CD4-positive, alpha-beta T cell treated with Interleukin-10 for 1 hour (primary cell): ENCODE measurements at regions not wholly inside any gene's neighbourhood (a gene's known extent, or its start where the extent isn't known, plus 50 kb on each side); places are given as distances from the start of the nearest gene placed in this dataset.

Experiments
- DNase-seq: peaks from one replicate; pipeline ENCODE4 v3.0.0-alpha.2; 2020

DNA sequence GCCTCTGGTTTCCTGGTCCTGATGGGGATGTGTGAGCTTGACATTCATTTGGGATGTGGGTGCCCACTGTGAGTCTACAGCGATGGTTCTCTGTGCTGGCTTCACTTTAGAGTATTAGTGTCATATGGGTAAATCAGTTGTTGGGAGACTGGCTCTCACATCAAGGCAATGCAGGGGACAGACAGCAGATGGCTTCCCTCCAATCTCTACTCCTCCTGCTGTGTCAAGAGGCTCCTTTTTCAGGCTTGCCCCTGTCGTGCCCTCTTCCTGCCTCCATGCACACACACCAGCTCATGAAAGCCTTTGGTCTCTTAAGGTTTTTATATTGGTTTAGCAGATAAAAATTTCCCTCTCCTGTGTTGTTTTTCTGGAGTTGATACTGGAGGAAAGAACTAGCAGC lies 315.6 kb downstream of the RDH14 start:
- no peak for DNase-seq

DNA sequence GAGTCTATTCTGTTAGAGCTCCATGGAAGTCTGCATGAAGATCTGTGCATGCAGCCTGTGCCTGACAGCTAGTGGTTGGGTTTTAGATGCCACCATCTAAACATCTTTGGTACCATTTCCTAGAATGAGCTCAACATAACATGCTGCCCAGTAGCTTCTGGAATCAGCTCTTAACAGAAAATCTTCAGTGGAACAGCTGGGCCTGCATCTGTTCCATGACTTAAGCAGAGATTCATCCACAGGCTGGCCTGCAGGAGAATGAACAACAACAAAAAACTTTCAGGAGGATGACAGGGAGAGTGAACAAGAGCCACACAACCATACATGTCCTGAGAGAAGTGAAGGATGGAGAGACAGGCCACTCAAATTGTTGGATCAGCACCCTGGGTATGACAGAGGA lies 316.6 kb downstream of the RDH14 start:
- no peak for DNase-seq

DNA sequence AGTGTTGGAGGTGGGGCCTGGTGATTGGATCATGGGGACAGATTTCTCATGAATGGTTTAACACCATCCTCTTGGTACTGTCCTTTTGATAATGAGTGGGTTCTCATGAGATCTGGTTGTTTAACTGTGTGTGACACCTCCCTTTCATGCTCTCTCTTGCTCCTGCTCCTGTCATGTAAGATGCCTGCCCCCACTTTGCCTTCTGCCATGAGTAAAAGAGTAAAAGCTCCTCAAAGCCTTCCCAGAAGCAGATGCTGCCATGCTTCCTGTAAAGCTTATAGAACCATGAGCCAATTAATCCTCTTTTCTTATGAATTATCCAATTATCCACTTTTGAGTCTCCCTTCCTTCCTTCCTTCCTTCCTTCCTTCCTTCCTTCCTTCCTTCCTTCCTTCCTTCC lies 317.7 kb downstream of the RDH14 start:
- no peak for DNase-seq

DNA sequence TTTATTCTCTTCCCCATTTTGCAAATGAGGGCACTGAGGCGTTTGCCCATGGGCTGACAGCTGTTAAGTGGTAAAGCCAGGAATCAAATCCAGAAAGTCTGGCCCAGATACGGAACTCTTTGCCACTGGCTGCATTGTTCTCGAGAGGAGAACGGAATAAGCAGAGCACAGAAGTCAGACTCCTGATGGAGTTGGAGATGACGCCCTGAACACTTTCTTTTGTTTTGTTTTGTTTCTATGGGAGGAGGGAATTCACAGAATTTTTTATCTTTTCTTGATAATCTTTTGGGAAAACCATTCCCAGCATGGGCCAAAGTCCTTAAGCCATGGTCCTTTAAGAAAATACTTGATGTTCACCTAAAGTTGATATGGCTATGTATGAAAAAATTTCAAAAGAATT lies 322.2 kb downstream of the RDH14 start:
- DNase-seq, result no peak

DNA sequence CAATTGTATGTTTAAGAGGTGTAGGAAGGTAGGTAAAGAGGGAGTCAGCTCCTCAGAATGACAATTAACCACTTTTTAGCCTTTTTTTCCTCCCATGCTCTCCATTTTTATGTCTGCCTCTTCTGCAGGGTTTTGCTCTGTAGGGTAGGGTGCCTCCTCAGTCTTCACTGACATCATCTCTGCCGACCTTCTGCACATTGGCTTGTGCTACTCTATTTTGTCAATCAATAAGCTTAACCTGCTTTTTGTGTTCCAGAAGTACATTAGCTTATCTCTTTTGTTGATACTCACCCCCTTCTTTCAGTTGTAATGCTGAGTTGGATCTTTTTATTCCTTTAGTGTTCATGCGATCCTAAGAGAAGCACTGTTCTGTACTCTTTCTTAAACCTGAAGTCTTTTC lies 323.2 kb downstream of the RDH14 start:
- no peak for DNase-seq

DNA sequence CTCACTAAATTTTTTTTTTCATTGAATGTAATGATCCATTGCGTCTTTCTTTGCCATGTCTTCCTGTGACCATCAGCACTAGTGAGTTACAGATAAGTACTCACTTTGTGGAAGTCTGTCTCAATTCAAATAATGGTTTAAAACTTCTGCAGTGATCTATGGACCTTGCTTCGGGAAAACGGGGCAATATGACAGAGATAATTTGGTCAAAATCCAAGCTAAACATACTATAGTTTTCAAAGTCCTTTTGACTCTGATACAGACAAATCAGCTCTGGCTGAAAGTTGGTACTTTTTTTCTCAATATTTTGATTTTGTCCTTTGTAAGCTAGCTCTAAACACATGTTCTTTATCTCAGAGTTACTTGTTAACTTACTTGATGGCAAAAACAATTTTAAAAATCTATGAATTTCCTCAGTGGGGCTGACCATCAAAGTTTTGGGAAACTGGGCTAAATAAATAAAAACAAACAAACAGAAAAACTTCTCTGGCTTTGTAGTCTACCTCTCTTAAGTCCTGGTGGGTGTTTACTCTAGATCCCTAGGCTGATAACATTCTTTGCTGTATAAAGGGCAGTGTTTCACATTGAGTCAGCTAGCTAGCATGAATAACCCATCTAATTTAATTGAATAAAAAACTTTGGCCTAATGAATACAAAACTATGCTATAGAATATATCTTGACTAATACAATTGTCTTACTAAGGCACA lies 327.6 kb downstream of the RDH14 start:
- DNase-seq, result no peak

DNA sequence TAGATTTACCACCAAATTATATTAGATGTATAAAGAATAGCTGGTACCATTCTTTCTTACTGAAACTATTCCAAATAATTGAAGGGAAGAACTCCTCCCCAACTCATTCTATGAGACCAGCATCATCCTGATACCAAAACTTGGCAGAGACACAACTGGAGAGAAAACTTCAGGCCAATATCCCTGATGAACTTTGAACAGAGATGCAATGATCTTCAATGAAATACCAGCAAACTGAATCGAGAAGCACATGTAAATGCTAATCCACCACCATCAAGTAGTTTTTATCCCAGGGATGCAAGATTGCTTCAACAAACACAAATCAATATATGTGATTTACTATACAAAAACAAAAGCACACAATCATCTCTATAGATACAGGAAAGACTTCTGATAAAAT lies 329.8 kb downstream of the RDH14 start:
- DNase-seq, result no peak

DNA sequence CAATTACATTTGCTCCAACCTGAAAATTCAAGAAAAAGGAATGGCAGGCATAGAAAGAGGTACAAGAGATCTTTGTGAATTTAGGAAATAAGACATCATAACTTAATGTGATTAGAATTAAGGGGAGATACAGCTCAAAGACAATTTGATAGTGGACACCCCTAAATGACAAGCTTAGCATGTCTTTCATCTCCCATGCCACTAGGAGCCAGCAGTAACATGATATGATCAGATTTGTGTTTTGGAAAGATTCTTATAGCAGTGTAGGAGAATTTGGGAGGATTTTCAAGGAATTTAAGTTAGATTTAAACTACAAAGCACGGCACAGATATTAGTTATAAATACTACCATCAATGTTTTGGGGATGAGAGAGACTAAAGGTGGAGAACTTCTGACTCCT lies 340.8 kb downstream of the RDH14 start:
- no peak for DNase-seq

DNA sequence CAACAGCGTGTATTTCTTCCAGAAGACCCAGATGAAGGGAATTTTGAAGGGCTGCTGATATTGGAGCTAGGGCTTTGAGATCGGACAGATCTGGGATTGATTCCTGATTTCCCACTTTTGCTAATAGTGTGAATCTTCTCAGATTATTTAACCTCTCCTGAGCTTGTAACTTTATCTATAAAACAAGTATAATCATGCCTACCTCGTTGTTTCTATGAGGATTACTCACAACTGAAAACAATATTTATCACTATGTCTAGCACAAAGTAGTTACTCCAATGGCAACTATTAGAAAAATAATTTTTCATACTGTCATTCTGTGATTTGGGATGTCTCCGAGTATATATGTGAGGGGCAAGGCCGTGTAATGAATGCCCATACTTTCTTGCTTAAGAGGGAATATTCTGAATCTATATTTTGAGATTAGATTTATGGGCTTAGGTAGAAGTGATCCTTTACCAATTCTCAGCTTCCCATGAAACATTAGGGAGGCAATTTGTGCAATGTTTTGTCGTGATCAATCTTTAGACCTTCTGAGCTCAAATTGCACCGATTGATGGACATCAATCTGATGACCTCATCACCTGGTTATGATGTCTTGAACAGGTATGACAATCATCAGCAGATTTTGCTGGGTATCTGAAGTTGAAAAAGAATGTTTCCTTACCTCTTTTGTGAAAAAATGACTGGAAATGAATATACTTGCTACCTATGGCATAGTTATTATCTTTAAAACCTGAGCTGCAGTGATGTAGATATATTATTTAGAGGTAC lies 339.9 kb downstream of the KCNS3 start:
- DNase-seq, result no peak

DNA sequence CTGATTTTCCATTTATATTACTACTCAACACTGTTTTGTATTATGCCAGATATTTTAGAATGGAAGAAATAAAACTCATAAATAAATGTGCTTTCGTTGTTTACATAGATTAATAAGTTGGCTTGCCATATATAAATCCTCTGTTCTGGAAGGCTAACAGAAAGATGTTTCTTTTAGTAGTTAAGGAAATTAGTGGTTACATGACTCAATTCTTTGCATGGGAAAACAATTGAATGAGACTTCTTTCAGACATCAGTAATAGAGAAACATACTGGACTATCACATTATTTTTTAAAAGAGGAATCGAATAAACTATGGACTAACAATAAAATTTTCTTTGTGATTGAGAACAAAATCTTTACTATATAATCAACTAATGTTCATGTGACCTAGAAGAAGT lies 336.5 kb downstream of the KCNS3 start:
- DNase-seq, result no peak

DNA sequence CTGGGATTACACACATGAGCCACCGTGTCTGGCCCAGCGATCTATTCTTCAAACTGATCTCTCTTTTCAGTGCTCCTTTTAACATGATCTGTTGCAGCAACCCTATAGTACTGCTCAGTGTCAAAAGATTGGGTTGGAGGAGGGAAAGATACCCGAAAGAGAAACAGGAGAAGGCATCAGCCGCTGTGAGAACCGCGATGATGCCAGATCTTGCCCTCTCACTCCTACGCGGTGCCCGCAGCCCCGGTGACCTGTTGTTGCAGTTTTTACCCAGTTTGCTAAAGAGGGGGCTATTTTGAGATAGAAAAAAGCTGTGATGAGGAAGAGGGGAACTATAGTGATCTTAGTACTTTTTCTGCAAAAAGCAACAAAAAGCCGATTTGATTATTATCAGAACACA lies 335.5 kb downstream of the KCNS3 start:
- DNase-seq, result no peak

DNA sequence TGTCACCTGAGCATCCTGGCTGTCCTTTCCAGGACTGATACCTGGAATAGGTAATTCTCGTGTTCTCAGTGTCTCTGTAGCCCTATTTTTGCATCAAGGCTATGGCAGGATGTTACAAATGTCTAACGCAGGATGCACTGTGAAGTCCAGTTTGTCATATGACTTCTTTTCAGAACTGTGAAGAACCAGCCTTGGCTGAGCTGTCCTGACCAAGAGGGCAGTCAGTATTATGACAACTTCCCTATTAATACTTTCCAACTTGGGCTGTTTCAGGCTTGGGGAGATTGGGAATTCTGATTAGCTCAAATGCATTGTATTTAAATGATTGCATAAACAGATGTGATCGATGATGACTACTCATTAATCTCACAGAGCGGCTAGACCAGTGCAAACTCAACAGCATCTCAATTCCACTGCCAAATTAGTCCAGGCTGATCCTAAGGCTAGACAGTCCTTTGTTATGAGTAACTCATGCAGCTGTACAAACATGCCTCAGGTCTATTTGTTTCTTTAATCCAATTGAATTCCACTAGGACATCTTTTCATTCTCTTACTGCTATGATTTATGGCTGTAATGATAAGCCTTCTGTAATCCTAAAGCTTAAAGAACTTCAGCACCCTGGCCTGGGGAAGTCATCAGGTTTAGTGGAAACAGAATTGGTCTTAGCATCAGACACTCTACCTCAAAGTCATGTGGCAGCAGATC lies 331.6 kb downstream of the KCNS3 start:
- DNase-seq, result no peak

DNA sequence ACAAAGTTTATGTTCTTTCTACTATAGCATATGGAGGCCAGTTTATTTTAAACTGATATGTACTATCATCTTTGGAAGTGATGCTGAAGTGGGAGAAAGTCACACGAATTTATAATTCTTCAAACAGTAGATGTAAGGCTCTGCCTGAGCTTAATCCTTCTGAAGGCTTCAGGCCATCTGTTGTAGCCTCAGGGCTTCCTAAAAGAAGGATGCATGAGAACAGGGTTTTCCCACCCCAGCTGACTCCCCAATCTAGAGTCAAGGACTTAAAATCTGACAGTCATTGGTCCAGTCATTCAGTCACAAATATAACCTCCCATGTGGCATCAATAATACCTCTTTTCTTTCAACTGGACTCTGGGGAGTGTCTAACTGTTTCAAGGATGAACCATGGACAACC lies 330.5 kb downstream of the KCNS3 start:
- DNase-seq, result no peak

DNA sequence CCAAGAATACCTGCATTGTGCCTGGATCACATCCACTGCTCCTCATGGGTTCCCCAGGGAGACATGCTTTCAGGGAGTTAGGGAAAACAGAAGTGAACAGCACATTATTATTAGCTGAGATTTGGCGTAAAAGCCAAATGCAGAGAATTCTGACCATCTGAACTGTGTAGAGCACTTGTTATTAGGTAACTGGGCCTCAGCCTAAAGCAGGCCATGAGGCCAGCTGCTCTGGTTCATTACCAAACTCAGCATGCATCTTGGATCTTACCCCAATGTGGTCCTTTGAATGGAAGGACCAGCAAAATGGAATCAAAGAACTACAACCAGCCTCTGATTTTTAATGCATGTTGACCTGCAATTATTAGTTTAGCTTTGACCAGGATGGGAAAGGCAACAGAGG lies 322.3 kb downstream of the KCNS3 start:
- DNase-seq, result no peak

DNA sequence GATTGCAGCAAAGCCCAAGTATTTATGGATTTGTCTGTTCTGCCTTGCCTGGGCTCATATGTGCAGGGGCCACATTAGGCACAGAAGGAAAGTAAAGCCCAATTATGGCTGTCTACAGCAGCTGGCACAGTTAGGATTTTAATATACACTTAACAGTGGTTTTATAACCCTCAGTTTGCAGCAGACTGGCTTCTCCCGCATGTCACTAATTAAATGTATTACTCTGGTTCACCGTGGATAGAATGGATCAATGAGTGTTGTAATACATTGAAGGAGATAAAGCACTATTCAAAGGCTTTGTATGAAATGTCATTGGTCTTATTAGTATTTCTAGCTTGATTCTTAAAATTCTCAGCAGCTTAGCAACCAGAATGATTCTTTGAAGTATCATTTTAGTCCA lies 320.2 kb downstream of the KCNS3 start:
- DNase-seq, result no peak

DNA sequence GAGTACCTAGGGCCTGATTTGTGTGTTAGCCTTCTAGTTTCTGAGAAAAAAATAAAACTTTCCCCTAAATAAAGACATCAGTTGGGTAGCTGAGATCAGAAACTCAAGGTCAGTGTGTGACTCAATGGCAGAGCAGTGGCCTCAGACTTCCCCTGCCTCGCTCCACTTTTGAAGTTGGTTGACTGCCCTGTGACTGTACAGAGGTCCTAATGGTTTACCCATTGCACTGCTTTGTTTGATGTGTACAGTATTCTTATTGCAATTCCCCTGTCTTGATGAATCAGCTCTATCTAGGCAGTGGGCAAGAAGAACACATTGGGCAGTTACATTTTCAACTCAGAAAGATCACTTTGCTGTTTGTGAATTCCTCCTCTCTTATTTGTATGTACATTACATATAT lies 315.7 kb downstream of the KCNS3 start:
- DNase-seq, result no peak

DNA sequence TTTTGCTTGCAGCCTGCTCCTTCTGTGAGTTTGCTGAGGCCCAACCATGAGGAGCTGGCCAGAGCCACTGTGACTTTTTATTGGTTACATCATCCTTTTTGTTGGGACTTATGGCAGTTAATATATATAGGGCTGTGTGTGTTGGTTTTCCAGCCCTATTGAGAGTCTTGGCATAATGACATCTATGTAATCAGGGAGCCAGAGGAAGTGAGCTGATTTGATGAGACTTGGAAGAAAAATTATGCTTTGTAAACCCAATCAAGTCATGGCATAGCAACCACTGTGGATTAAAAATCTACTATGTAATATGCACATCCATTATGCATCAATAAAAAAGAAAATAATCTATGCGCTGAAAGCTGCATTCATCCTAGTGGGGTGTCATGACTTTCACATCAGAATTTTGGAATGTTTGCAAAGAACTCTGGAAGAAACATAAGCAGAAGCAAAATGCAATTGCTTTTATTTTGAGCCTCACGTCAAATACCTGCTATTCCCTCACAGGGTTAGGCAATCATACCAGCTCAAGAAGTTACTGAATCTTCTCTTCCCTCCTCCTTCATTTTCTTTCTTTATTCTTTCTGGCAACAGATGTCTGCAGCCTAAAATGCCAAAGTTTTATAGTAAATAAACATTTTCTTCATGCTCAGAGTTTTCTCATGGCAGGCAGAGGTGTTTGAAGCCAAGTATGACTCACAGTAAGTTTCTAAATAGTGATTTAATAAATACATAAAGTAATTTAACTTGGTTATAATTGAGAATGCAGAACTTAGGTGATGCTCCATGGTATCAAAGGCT lies 308.5 kb downstream of the KCNS3 start:
- DNase-seq, result no peak

DNA sequence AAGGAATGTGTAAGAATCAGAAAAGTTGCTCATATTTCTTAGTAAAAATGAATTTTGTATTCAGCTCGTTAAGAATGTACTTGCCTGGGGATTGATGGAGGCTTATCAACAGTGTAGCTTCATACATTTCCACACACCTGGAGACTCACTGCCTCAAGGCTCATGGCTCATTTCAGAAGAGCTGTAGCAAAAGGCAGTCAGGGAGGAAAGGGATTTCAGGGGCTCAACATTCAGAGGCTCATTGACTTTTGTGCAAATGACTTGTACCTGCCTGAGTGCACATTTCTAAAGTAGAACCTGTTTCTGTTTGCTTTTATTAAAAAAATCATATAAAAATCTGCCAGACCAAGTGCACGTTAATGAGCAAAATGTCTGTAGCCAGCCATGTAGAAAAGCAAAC lies 304.4 kb downstream of the KCNS3 start:
- DNase-seq, result no peak

DNA sequence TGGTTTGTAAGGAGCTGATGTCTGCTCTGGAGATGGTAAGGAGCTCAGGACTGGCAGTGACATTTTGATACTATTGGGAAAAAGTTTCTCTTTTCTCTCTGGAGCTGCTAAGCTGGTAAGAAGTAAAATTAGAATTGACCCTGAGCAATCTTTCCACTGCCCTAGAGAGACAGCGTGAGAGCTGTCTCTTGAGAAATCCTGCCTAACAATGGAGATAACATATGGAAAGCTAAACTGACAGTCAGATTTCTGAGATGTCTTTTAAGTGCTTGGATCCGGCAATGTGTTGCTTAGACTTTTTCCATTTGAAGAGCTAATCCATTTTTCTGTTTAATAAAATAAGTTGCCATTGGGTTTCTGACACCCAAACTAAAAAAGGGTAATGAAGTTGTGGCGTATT lies 302.4 kb downstream of the KCNS3 start:
- no peak for DNase-seq

DNA sequence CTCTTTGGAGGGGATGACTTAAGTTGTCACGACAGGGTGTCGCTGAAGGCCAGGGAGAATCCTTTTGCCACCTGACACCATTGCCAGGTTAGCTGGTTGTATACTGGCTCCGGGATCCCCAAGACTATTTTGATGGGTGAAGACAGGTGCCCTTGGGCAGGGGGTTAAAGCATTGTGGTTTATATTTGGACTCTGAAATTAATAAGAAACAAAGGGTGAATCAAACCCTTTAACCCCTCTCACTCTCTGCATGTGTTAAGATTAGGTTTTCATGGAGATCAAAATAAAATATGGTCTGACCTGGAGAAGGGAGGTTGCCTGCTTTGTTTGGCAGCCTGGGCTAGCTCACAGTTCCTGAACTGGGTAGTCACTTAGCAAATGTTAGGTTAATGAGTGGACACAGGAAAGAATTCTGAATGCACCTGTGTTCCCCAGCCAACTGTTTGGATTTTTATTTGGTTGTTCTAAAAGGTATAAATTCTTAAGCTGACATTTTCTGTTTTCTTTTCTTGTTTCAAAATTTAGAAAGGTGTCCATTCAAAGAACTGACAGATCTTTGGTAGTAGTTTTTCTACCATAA lies 301.7 kb downstream of the KCNS3 start:
- DNase-seq, result no peak

DNA sequence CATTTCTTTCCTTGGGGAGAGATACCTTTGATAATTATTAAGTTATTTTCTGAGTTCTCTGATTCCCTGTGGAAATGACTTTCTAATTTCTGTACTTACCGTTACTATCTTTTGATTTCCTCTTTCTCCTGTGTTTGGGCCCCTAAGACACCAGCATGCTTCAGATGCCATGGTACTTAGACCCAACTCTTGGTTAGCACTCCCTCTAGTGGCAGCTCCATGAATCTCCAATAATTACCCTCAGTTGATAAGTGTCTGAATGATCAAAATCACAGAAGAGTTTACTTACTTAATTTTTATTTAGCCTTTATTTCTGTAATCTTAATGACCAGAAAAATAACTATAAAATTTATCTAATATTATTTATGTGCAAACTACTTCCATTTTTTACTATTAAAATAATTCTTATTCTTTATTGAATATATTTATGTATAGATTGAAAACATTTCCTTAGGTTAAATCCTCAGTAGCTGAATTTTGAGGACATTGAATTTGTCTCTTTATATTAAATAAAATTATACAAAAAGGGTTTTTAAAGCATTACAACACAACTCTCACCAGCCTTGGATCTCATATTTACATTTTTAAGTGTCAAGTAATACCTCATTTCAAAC lies 300.4 kb downstream of the KCNS3 start:
- DNase-seq, result peak; percentile 24

DNA sequence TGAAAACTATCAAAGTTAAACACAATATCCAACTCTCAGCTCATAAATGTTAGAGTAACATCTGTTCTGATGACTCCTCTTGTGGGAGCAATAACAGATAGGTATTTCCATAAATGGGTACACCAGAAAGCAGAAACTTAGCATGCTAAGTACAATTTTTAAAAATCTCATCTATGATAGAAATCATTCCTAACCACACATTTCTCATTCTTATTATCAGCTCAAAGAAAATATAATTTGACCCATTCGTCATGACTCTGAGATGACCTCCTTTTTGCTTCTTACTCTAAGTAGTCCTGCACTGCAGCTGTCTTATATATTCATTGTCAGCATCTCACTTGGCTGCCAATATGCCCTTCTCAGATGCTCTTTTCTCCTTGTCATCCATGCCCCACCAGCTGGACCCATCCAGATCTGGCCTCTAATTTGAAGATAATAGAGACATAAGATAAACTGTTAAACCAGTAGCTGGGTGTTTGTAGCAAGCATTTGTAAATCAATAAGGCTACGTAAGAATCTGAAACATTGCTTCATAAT lies 298.3 kb downstream of the KCNS3 start:
- no peak for DNase-seq
